Naive B cell (primary cell): ENCODE measurements at regions not wholly inside any gene's neighbourhood (a gene's known extent, or its start where the extent isn't known, plus 50 kb on each side); places are given as distances from the start of the nearest gene placed in this dataset.

Source experiments
- ATAC-seq, 2 donors: fragments of 150-1000 bp; cut with Tn5 transposase; 2 replicates each; pipeline ENCODE4 v1.10.0; 2021; ENCODE audit warnings: low read depth in 2 of 2, mild to moderate bottlenecking in 2 of 2, moderate library complexity in 2 of 2
- DNase-seq: peaks from one replicate; pipeline ENCODE4 v3.0.0; 2022
- H3K27ac Mint-ChIP-seq, 6 donors: one replicate each; pipeline ENCODE4 v1.8.0; 2020 to 2022; ENCODE audit warnings: mild to moderate bottlenecking in 6 of 6, mixed read lengths in 6 of 6, moderate library complexity in 5 of 6, inconsistent platforms in 2 of 6
- H3K27me3 Mint-ChIP-seq, 3 donors: one replicate each; pipeline ENCODE4 v1.8.0; 2021 to 2022; ENCODE audit warnings: mixed read lengths in 3 of 3, mild to moderate bottlenecking in 1 of 3
- H3K36me3 Mint-ChIP-seq, 2 donors: one replicate each; pipeline ENCODE4 v1.8.0; 2020 to 2022; ENCODE audit warnings: mixed read lengths in 2 of 2, inconsistent platforms in 1 of 2, mild to moderate bottlenecking in 1 of 2
- H3K4me1 Mint-ChIP-seq, 3 donors: one replicate each; pipeline ENCODE4 v1.8.0; 2020 to 2022; ENCODE audit warnings: mixed read lengths in 3 of 3, inconsistent platforms in 1 of 3, mild to moderate bottlenecking in 1 of 3, moderate library complexity in 1 of 3
- H3K4me3 Mint-ChIP-seq, 8 donors: one replicate each; pipeline ENCODE4 v1.8.0; 2020 to 2022; ENCODE audit warnings: mild to moderate bottlenecking in 8 of 8, mixed read lengths in 8 of 8, moderate library complexity in 8 of 8, inconsistent platforms in 2 of 8
- H3K9me3 Mint-ChIP-seq, 7 donors: one replicate each; pipeline ENCODE4 v1.8.0; 2020 to 2022; ENCODE audit warnings: mixed read lengths in 7 of 7, mild to moderate bottlenecking in 5 of 7, inconsistent platforms in 2 of 7, moderate library complexity in 1 of 7

DNA sequence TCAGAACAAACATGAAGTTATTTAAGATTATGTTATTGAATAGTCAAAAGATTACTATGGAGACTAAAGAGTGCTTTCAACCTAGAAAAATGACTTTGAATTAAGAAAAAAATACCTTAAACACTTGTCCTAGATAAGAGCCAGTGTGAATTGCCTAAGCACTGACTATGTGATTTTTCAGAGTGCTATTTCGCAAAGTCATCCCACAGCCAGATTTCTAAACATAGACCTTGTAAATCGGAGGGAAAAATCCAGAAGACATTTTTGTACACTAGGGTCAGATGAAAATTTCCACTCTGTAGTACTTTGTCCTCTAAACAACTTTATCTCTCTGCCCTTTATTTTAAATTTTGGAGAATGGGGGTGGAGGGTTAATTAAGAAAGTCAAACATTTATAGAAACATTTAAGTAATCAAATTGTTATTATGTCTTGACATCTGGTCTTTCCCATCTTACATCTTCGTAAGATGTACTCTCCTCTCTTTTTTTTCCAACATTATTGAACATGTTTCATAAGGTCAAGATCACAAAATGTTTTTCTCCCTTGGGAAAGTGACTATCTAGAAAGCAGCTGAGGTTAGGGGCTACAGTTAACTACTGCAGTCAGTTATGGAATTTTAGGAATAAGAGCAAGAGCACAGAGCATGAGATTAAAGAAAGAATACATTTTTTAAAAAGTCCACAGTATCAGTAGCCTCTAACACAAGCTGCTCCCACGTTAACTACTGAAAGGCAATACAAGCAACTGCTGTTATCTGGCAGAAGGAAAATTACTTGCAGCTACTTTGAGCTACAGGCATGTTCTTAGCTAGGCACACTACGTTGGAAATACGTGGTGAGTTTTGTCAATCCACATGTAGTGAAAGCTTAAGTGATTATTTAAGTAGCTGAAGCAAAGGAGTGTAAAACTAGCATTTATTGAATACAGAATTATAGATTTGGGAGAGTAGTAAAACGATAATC, 648.5 kb downstream of the HTR1B start:
- DNase-seq: no peak
- H3K4me3 Mint-ChIP-seq: no peak overlapping the region

DNA sequence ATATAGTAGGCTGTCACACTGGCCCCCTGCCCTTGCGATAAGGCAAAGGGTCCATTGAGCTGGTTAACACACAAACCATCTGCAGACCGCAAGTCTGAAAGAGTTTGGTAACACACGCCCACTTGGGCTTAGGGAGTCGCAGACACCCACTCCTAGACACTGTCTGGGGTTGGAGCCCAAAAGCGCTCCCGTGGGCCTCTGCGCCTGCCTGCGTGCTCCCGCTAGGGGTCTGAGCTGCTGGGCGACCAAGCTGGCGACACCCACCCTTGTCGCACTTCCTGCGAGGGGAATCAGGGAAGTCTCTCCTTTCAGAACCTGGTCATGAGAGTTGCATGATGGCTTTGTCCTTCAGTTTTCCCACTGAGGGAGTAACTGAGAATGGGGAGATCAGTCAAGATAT, 653.0 kb downstream of the HTR1B start:
- ATAC-seq (no peak), DNase-seq (no peak)
- no peaks in the 10 kb centered on the region for H3K4me1 Mint-ChIP-seq
- no peaks in the 10 kb centered on the region for H3K27me3 Mint-ChIP-seq
- no peak overlapping the region for H3K4me3 Mint-ChIP-seq
- no peaks in the 10 kb centered on the region for H3K36me3 Mint-ChIP-seq
- peaks cover 0 to 8% (median 5%) of the 10 kb centered on the region in 7 donors for H3K9me3 Mint-ChIP-seq
- no peak overlapping the region for H3K27ac Mint-ChIP-seq

More for the DNA sequence above, 648.5 kb downstream of the HTR1B start:
- no peaks in the 10 kb centered on the region for H3K4me1 Mint-ChIP-seq
- H3K27me3 Mint-ChIP-seq: no peaks in the 10 kb centered on the region
- H3K27ac Mint-ChIP-seq: no peak overlapping the region
- H3K36me3 Mint-ChIP-seq: no peaks in the 10 kb centered on the region
- no peak for ATAC-seq
- peaks cover 0 to 7% (median 3%) of the 10 kb centered on the region in 7 donors for H3K9me3 Mint-ChIP-seq

DNA sequence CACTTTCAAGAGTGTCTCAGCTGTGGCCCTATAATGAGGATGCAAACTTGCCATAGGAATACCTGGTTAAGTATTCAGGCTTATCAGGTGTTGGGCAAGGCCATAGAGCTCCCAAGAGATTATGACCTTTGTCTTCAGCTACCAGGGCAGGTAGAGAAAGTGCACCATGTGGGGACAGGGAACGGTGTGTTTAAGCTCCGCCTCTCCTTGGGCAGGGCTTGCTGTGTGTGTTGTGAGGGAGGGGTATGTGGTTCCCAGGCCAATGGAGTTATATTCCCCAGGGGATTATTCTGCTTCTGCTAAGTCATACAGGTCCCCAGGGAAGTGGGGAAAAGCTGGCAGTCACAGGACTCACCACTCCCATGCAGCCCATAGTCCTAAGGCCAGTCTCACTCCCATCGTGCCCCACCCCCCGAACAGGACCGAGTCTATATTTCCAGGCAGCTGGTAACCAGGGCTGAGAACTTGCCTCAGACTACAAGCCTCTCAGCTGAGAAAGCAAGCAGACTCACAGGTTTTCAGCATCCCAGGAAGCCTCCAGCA, 660.2 kb downstream of the HTR1B start:
- Mint-ChIP-seq H3K9me3 (peaks cover 3 to 26% (median 9%) of the 10 kb centered on the region in 7 donors), H3K4me3 (no peak overlapping the region), H3K36me3 (no peaks in the 10 kb centered on the region), H3K27ac (no peak overlapping the region), H3K27me3 (no peaks in the 10 kb centered on the region), H3K4me1 (no peaks in the 10 kb centered on the region)
- DNase-seq (no peak), ATAC-seq (no peak)

- no peaks in the 10 kb centered on the region for H3K36me3 Mint-ChIP-seq
- H3K4me1 Mint-ChIP-seq: no peaks in the 10 kb centered on the region
- ATAC-seq: no peak
- peaks cover 0 to 8% (median 3%) of the 10 kb centered on the region in 7 donors for H3K9me3 Mint-ChIP-seq
- H3K4me3 Mint-ChIP-seq: no peak overlapping the region
- H3K27me3 Mint-ChIP-seq: no peaks in the 10 kb centered on the region
- H3K27ac Mint-ChIP-seq: no peak overlapping the region
- no peak for DNase-seq
Observed at GRCh38 chr6:76792394-76792793, 670.9 kb downstream of the HTR1B start.

- no peaks in the 10 kb centered on the region for H3K27me3 Mint-ChIP-seq
- peaks cover 0 to 8% (median 3%) of the 10 kb centered on the region in 7 donors for H3K9me3 Mint-ChIP-seq
- no peak overlapping the region for H3K4me3 Mint-ChIP-seq
- H3K27ac Mint-ChIP-seq: no peak overlapping the region
- ATAC-seq (no peak), DNase-seq (no peak)
- no peaks in the 10 kb centered on the region for H3K36me3 Mint-ChIP-seq
- H3K4me1 Mint-ChIP-seq: no peaks in the 10 kb centered on the region
Observed at GRCh38 chr6:76790881-76791280, 672.4 kb downstream of the HTR1B start.

GRCh38 chr6:76790045-76790796, 673.1 kb downstream of the HTR1B start:
- H3K4me3 Mint-ChIP-seq: no peak overlapping the region
- no peak for DNase-seq
- no peaks in the 10 kb centered on the region for H3K36me3 Mint-ChIP-seq
- no peaks in the 10 kb centered on the region for H3K4me1 Mint-ChIP-seq
- H3K27me3 Mint-ChIP-seq: no peaks in the 10 kb centered on the region
- H3K9me3 Mint-ChIP-seq: peaks cover 0 to 8% (median 4%) of the 10 kb centered on the region in 7 donors
- no peak for ATAC-seq
- H3K27ac Mint-ChIP-seq: no peak overlapping the region

DNA sequence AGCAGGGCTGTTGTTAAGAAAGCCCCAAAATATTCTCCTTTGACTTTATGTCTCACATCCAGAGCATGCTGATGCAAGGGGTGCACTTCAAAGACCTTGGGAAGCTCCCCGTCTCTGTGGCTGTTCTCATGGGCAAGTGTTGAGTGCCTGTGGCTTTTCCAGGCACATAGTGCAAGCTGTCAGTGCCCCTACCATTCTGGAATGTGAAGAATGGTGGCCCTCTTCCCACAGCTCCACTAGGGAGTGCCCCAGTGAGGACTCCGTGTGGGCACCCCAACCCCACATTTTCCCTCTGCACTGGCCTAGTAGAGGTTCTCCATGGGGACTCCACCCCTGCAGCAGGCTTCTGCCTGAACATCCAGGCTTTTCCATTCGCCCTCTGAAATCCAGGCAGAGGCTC, 673.7 kb downstream of the HTR1B start:
- DNase-seq (no peak), ATAC-seq (no peak)
- Mint-ChIP-seq H3K4me1 (no peaks in the 10 kb centered on the region), H3K27me3 (no peaks in the 10 kb centered on the region), H3K36me3 (no peaks in the 10 kb centered on the region), H3K27ac (no peak overlapping the region), H3K4me3 (no peak overlapping the region), H3K9me3 (peaks cover 0 to 8% (median 6%) of the 10 kb centered on the region in 7 donors)

GRCh38 chr6:76788155-76788554, 675.1 kb downstream of the HTR1B start:
- Mint-ChIP-seq H3K4me3 (no peak overlapping the region), H3K36me3 (no peaks in the 10 kb centered on the region), H3K4me1 (no peaks in the 10 kb centered on the region)

DNA sequence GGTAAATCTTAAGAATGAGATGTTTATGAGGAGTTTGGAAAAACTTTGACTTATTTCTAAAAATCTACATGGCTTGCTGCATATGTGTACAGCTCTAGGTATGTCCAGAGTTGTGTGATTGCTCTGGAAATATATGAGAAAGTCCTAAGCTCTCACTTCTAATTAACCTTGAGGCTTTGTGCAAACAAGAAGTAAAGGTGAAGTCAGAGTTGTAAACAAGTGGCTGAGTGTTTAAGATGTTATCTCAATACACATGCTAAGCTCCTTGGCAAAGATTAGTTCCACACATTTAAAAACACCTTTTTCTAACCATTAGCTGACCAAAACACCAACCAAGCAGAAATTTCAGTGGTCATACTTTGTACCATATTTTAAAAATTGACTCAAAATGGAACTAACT, 684.2 kb downstream of the HTR1B start:
- H3K36me3 Mint-ChIP-seq: no peaks in the 10 kb centered on the region
- DNase-seq: no peak
- ATAC-seq: no peak
- no peaks in the 10 kb centered on the region for H3K27me3 Mint-ChIP-seq
- H3K9me3 Mint-ChIP-seq: peaks cover 0 to 7% (median 5%) of the 10 kb centered on the region in 7 donors
- H3K27ac Mint-ChIP-seq: no peak overlapping the region
- no peaks in the 10 kb centered on the region for H3K4me1 Mint-ChIP-seq
- H3K4me3 Mint-ChIP-seq: no peak overlapping the region

More at GRCh38 chr6:76788155-76788554, 675.1 kb downstream of the HTR1B start:
- Mint-ChIP-seq H3K27ac (no peak overlapping the region), H3K27me3 (no peaks in the 10 kb centered on the region), H3K9me3 (peaks cover 4 to 15% (median 7%) of the 10 kb centered on the region in 7 donors)
- no peak for ATAC-seq
- DNase-seq: no peak

DNA sequence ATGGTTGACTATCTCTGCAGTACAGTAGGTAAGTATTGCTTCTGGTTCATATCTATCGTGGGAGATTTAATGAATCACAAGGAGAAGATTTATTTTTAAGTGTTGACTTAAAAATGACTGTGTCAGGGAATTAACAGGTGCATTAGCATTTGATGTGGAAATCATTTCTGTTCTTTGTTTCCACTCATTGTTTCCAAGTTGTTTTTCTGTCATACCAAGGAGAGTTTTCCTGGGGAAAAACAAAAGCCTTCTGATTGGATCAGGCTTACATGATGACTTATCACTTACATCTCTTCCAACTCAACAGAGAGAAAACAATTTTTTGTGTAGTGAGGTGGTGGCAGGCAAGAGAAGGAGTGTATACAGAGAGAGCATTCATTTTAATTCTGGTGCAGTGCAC, 686.4 kb downstream of the HTR1B start:
- Mint-ChIP-seq H3K4me3 (no peak overlapping the region), H3K36me3 (no peaks in the 10 kb centered on the region), H3K9me3 (peaks cover 0 to 5% (median 3%) of the 10 kb centered on the region in 7 donors), H3K27ac (no peak overlapping the region), H3K27me3 (no peaks in the 10 kb centered on the region), H3K4me1 (no peaks in the 10 kb centered on the region)
- ATAC-seq (no peak), DNase-seq (no peak)

DNA sequence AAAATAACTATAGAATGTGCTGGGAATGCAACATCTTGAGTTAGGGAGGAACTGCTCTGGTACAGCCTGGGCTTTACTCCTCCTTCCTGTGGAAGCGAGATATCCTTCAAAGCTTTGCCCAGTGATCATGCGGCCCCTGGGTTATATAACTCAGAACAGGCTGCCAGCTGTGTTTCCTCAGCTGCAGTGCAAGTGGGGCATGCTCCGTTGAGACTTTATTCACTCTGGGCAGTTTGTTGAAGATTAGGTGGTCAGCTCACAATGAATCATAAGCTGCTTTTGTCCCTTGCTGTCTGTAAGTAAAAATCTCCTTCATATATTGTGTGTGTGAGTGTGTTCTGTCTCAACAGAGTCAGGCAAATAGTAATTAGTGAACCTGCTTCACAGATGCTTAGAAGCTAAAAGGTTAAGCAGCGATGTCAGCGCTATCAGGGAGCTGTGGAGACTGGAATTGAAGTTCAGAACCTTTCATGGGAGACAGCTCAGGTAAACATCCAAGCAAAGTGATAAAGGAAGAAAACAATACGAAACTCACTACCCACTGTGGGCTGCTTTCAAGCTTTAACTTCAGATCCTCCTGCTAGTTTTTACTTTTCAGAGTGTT, 688.4 kb downstream of the HTR1B start:
- no peak for ATAC-seq
- H3K27me3 Mint-ChIP-seq: no peaks in the 10 kb centered on the region
- H3K36me3 Mint-ChIP-seq: no peaks in the 10 kb centered on the region
- no peak overlapping the region for H3K27ac Mint-ChIP-seq
- H3K9me3 Mint-ChIP-seq: peaks cover 0 to 8% (median 3%) of the 10 kb centered on the region in 7 donors
- H3K4me3 Mint-ChIP-seq: no peak overlapping the region
- no peak for DNase-seq
- no peaks in the 10 kb centered on the region for H3K4me1 Mint-ChIP-seq

DNA sequence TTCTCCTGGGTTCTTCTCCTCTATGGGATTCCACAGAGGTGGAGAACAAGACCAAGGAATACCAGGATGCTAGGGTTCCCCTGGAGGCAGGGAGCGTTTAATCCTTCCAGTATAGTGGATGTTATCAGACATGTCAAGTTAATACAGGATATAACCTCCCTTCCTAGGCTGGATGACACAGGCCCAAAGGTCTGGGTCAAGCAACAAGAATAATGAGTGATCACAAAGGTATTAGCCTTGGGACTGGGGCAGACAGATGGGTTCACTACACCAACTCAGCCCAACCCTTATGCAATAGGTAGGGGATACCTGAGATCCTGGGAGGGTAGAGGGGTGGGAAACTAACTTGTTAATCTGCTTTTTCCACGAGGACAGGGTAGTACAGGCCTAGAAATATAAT, 690.3 kb downstream of the HTR1B start:
- Mint-ChIP-seq H3K9me3 (peaks cover 0 to 8% (median 3%) of the 10 kb centered on the region in 7 donors), H3K27me3 (no peaks in the 10 kb centered on the region), H3K36me3 (no peaks in the 10 kb centered on the region), H3K4me3 (no peak overlapping the region), H3K27ac (no peak overlapping the region), H3K4me1 (no peaks in the 10 kb centered on the region)
- ATAC-seq: no peak
- no peak for DNase-seq

DNA sequence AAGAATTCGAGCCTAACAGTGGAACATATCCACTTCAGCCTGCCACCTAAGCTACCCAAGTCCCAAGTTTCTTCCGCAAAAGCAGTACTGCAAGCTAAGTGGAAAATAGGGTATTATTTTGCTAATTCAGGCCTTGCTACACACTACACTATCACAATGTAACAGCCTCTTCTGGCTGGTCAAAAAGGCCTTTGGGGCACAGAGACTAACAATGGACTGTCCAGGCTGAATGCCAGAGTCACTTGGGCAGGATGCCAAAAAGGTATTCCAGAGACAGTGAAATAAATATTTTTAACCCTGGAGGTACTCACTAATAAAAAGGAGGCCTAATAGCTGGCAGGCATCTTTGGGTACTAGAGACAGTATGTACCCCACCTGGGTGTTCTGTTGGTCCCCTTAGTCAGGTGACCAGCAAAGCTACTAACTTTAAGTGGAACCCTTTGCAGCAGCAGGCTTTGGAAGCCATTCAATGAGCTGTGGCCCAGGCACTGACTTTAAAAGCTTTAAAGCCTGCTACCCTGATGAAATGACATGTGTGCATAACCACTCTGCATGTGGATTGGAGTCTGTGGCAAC, 692.1 kb downstream of the HTR1B start:
- Mint-ChIP-seq H3K4me3 (no peak overlapping the region), H3K4me1 (no peaks in the 10 kb centered on the region), H3K27me3 (no peaks in the 10 kb centered on the region), H3K36me3 (no peaks in the 10 kb centered on the region), H3K9me3 (peaks cover 0 to 7% (median 3%) of the 10 kb centered on the region in 7 donors), H3K27ac (no peak overlapping the region)
- DNase-seq: no peak
- no peak for ATAC-seq
